C4-2B (cell line): ENCODE measurements at regions not wholly inside any gene's neighbourhood (a gene's known extent, or its start where the extent isn't known, plus 50 kb on each side); places are given as distances from the start of the nearest gene placed in this dataset.

Source experiments
- CTCF ChIP-seq: fragments of 450-650 bp; conservative IDR thresholded peaks from 2 replicates; pipeline ENCODE4 v1.5.1; 2017; ENCODE audit warnings: mild to moderate bottlenecking
- ZFX ChIP-seq: fragments of 450-650 bp; IDR thresholded peaks from 2 replicates; pipeline ENCODE4 v1.6.1; 2017

- TF ChIP-seq CTCF (no peak), ZFX (no peak)
These were observed 234.4 kb upstream of the CLEC14A start for GRCh38 chr14:38490273-38490672.
